WTC11 (cell line): ENCODE measurements at regions not wholly inside any gene's neighbourhood (a gene's known extent, or its start where the extent isn't known, plus 50 kb on each side); places are given as distances from the start of the nearest gene placed in this dataset.
A peak's percentile ranks its signal among the peaks of the same experiment; 100 is the strongest.

Experiments used
- ATAC-seq: fragments of 200-7000 bp; cut with Tn5 transposase; 2 replicates; pipeline ENCODE4 v1.10.0; 2021; ENCODE audit warnings: mild to moderate bottlenecking, moderate library complexity
- CTCF ChIA-PET: fragments of 300-600 bp; sonication (Branson Sonifier 250); formaldehyde crosslinking; loops from one replicate; lab custom pipeline; 2021; ENCODE audit warnings: antibody characterized with exemption; lab: Charles Lee
- POLR2A ChIA-PET: fragments of 350-600 bp; sonication (Branson Sonifier 250); formaldehyde crosslinking; loops from one replicate; lab custom pipeline; 2021; ENCODE audit warnings: antibody characterized with exemption; lab: Charles Lee
- DNase-seq: peaks from one replicate; pipeline ENCODE4 v3.0.0; 2021; ENCODE audit warnings: low spot score
- H3K27ac Mint-ChIP-seq: 2 replicates; pipeline ENCODE4 v1.8.0; 2021; ENCODE audit warnings: mixed read lengths
- H3K27me3 Mint-ChIP-seq: 2 replicates; pipeline ENCODE4 v1.8.0; 2021; ENCODE audit warnings: low read depth, mild to moderate bottlenecking, moderate library complexity, mixed read lengths
- H3K36me3 Mint-ChIP-seq: 2 replicates; pipeline ENCODE4 v1.8.0; 2021; ENCODE audit warnings: mixed read lengths
- H3K4me1 Mint-ChIP-seq: 2 replicates; pipeline ENCODE4 v1.8.0; 2022; ENCODE audit warnings: mixed read lengths
- H3K4me3 Mint-ChIP-seq: 2 replicates; pipeline ENCODE4 v1.8.0; 2021; ENCODE audit warnings: mild to moderate bottlenecking, moderate library complexity, mixed read lengths
- H3K9me3 Mint-ChIP-seq: 2 replicates; pipeline ENCODE4 v1.8.0; 2021; ENCODE audit warnings: mixed read lengths
- CBFB ChIP-seq: sonication (generic); formaldehyde crosslinking; IDR thresholded peaks from 2 replicates; pipeline ENCODE4 v1.8.1; 2022; ENCODE audit warnings: mild to moderate bottlenecking, low read depth, missing genetic modification reagents
- ESRRA ChIP-seq: sonication (generic); formaldehyde crosslinking; IDR thresholded peaks from 2 replicates; pipeline ENCODE4 v1.8.1; 2022; ENCODE audit warnings: mild to moderate bottlenecking, missing genetic modification reagents, borderline replicate concordance
- FOXK1 ChIP-seq: sonication (generic); formaldehyde crosslinking; IDR thresholded peaks from 2 replicates; pipeline ENCODE4 v1.8.0; 2022; ENCODE audit warnings: mild to moderate bottlenecking, moderate library complexity, missing genetic modification reagents
- GABPB1 ChIP-seq: sonication (generic); formaldehyde crosslinking; IDR thresholded peaks from 2 replicates; pipeline ENCODE4 v1.8.1; 2023; ENCODE audit warnings: mild to moderate bottlenecking, missing genetic modification reagents
- HMGA2 ChIP-seq: fragments of 250-450 bp; sonication (Bioruptor Pico); IDR thresholded peaks from 2 replicates; pipeline ENCODE4 v1.4.0; 2021; ENCODE audit warnings: mild to moderate bottlenecking, moderate library complexity
- IRF2 ChIP-seq: sonication (generic); formaldehyde crosslinking; IDR thresholded peaks from 2 replicates; pipeline ENCODE4 v1.8.0; 2022; ENCODE audit warnings: low read depth, missing genetic modification reagents, borderline replicate concordance
- MXD4 ChIP-seq: fragments of 250-450 bp; sonication (Bioruptor Pico); IDR thresholded peaks from 2 replicates; pipeline ENCODE4 v1.8.0; 2021; ENCODE audit warnings: mild to moderate bottlenecking, moderate library complexity, borderline replicate concordance
- RELA ChIP-seq: sonication (generic); formaldehyde crosslinking; IDR thresholded peaks from 2 replicates; pipeline ENCODE4 v1.8.1; 2022; ENCODE audit warnings: missing genetic modification reagents, mild to moderate bottlenecking, borderline replicate concordance
- SMAD4 ChIP-seq: sonication (generic); formaldehyde crosslinking; IDR thresholded peaks from 2 replicates; pipeline ENCODE4 v1.8.0; 2022; ENCODE audit warnings: mild to moderate bottlenecking, missing genetic modification reagents
- SOX15 ChIP-seq: fragments of 250-450 bp; sonication (Bioruptor Pico); IDR thresholded peaks from 2 replicates; pipeline ENCODE4 v1.9.0; 2021; ENCODE audit warnings: mild to moderate bottlenecking
- TP53 ChIP-seq: sonication (generic); formaldehyde crosslinking; IDR thresholded peaks from 2 replicates; pipeline ENCODE4 v1.8.1; 2023; ENCODE audit warnings: mild to moderate bottlenecking, missing genetic modification reagents
- TF ChIP-seq, protein P1 (sequence below): sonication (generic); formaldehyde crosslinking; IDR thresholded peaks from 2 replicates; pipeline ENCODE4 v1.8.1; 2023; ENCODE audit warnings: mild to moderate bottlenecking, missing genetic modification reagents, borderline replicate concordance
- TF ChIP-seq, protein P2 (sequence below): sonication (generic); formaldehyde crosslinking; IDR thresholded peaks from 2 replicates; pipeline ENCODE4 v1.8.1; 2022; ENCODE audit warnings: mild to moderate bottlenecking, moderate library complexity, missing genetic modification reagents
- TF ChIP-seq, protein P3 (sequence below): sonication (generic); formaldehyde crosslinking; IDR thresholded peaks from 2 replicates; pipeline ENCODE4 v1.8.1; 2023; ENCODE audit warnings: mild to moderate bottlenecking, missing genetic modification reagents, moderate library complexity
- TF ChIP-seq, protein P4 (sequence below): fragments of 250-450 bp; sonication (Bioruptor Pico); IDR thresholded peaks from 2 replicates; pipeline ENCODE4 v1.9.0; 2021; ENCODE audit warnings: mild to moderate bottlenecking
- TF ChIP-seq, protein P5 (sequence below): sonication (generic); formaldehyde crosslinking; IDR thresholded peaks from 2 replicates; pipeline ENCODE4 v1.8.0; 2022; ENCODE audit warnings: mild to moderate bottlenecking, missing genetic modification reagents
- TF ChIP-seq, protein P6 (sequence below): fragments of 200-600 bp; IDR thresholded peaks from 2 replicates; pipeline ENCODE4 v1.8.0; 2022; ENCODE audit warnings: antibody characterized with exemption
- TF ChIP-seq, protein P7 (sequence below): fragments of 250-450 bp; sonication (Bioruptor Pico); IDR thresholded peaks from 2 replicates; pipeline ENCODE4 v1.9.0; 2021; ENCODE audit warnings: mild to moderate bottlenecking

DNA sequence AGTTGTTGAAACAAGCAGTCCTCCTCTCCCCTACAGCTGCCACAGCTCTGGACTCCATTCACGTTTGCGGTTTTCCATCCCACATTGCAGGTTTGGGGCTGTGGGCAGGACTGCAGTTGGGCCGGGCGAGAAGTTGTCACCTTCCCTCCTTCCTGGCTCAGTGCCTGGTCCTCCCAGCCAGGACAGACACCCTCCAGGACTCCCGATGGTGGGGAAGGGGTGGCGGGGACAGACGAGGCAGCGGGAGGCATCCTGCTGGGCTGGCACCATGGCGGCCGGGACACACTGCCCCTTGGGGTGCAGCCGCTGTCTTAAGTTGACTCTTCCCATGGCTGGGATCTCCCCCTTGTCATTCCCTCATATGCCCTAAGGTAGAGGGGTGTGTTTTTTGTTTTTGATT lies 615.2 kb downstream of the BRD1 start (continued):
- TF ChIP-seq, protein P1, sequence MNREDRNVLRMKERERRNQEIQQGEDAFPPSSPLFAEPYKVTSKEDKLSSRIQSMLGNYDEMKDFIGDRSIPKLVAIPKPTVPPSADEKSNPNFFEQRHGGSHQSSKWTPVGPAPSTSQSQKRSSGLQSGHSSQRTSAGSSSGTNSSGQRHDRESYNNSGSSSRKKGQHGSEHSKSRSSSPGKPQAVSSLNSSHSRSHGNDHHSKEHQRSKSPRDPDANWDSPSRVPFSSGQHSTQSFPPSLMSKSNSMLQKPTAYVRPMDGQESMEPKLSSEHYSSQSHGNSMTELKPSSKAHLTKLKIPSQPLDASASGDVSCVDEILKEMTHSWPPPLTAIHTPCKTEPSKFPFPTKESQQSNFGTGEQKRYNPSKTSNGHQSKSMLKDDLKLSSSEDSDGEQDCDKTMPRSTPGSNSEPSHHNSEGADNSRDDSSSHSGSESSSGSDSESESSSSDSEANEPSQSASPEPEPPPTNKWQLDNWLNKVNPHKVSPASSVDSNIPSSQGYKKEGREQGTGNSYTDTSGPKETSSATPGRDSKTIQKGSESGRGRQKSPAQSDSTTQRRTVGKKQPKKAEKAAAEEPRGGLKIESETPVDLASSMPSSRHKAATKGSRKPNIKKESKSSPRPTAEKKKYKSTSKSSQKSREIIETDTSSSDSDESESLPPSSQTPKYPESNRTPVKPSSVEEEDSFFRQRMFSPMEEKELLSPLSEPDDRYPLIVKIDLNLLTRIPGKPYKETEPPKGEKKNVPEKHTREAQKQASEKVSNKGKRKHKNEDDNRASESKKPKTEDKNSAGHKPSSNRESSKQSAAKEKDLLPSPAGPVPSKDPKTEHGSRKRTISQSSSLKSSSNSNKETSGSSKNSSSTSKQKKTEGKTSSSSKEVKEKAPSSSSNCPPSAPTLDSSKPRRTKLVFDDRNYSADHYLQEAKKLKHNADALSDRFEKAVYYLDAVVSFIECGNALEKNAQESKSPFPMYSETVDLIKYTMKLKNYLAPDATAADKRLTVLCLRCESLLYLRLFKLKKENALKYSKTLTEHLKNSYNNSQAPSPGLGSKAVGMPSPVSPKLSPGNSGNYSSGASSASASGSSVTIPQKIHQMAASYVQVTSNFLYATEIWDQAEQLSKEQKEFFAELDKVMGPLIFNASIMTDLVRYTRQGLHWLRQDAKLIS (CRISPR knock-in tag), result no peak
- no peak for TF ChIP-seq RELA
- TF ChIP-seq SOX15 (CRISPR knock-in tag), result no peak
- TF ChIP-seq, protein P2, sequence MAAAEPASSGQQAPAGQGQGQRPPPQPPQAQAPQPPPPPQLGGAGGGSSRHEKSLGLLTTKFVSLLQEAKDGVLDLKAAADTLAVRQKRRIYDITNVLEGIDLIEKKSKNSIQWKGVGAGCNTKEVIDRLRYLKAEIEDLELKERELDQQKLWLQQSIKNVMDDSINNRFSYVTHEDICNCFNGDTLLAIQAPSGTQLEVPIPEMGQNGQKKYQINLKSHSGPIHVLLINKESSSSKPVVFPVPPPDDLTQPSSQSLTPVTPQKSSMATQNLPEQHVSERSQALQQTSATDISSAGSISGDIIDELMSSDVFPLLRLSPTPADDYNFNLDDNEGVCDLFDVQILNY (CRISPR knock-in tag), result no peak

DNA sequence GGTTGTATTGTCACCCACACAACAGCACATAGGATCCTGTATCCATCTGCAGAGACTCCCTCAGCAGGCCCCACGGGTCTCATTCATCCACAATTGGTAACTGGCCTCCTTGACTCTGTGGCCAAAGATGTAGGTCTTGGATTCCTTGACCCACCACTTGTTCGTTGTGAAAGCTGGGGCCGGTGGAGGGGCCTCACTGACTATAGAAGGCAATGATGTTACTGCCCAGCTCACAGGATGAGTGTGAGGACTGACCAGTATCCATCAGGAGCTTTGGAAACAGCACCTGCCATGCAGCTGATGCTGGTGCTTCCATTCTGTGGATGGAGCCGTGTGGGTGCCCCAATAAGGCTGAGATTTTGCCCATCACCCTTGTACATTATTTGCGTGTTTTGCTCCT lies 615.7 kb downstream of the BRD1 start:
- TF ChIP-seq, protein P3, sequence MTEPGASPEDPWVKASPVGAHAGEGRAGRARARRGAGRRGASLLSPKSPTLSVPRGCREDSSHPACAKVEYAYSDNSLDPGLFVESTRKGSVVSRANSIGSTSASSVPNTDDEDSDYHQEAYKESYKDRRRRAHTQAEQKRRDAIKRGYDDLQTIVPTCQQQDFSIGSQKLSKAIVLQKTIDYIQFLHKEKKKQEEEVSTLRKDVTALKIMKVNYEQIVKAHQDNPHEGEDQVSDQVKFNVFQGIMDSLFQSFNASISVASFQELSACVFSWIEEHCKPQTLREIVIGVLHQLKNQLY (CRISPR knock-in tag), result no peak
- TF ChIP-seq, protein P4, sequence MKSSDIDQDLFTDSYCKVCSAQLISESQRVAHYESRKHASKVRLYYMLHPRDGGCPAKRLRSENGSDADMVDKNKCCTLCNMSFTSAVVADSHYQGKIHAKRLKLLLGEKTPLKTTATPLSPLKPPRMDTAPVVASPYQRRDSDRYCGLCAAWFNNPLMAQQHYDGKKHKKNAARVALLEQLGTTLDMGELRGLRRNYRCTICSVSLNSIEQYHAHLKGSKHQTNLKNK, result no peak
- TF ChIP-seq, protein P5, sequence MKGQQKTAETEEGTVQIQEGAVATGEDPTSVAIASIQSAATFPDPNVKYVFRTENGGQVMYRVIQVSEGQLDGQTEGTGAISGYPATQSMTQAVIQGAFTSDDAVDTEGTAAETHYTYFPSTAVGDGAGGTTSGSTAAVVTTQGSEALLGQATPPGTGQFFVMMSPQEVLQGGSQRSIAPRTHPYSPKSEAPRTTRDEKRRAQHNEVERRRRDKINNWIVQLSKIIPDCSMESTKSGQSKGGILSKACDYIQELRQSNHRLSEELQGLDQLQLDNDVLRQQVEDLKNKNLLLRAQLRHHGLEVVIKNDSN (CRISPR knock-in tag), result no peak
- TF ChIP-seq SMAD4 (CRISPR knock-in tag) (no peak), HMGA2 (CRISPR knock-in tag) (no peak), TP53 (CRISPR knock-in tag) (no peak), CBFB (CRISPR knock-in tag) (no peak), IRF2 (CRISPR knock-in tag) (no peak), GABPB1 (CRISPR knock-in tag) (no peak), MXD4 (CRISPR knock-in tag) (no peak), FOXK1 (CRISPR knock-in tag) (no peak), SOX15 (CRISPR knock-in tag) (no peak), ESRRA (CRISPR knock-in tag) (no peak)
- TF ChIP-seq, protein P1 (CRISPR knock-in tag), result no peak
- TF ChIP-seq, protein P6, sequence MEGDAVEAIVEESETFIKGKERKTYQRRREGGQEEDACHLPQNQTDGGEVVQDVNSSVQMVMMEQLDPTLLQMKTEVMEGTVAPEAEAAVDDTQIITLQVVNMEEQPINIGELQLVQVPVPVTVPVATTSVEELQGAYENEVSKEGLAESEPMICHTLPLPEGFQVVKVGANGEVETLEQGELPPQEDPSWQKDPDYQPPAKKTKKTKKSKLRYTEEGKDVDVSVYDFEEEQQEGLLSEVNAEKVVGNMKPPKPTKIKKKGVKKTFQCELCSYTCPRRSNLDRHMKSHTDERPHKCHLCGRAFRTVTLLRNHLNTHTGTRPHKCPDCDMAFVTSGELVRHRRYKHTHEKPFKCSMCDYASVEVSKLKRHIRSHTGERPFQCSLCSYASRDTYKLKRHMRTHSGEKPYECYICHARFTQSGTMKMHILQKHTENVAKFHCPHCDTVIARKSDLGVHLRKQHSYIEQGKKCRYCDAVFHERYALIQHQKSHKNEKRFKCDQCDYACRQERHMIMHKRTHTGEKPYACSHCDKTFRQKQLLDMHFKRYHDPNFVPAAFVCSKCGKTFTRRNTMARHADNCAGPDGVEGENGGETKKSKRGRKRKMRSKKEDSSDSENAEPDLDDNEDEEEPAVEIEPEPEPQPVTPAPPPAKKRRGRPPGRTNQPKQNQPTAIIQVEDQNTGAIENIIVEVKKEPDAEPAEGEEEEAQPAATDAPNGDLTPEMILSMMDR, result no peak
- TF ChIP-seq, protein P7, sequence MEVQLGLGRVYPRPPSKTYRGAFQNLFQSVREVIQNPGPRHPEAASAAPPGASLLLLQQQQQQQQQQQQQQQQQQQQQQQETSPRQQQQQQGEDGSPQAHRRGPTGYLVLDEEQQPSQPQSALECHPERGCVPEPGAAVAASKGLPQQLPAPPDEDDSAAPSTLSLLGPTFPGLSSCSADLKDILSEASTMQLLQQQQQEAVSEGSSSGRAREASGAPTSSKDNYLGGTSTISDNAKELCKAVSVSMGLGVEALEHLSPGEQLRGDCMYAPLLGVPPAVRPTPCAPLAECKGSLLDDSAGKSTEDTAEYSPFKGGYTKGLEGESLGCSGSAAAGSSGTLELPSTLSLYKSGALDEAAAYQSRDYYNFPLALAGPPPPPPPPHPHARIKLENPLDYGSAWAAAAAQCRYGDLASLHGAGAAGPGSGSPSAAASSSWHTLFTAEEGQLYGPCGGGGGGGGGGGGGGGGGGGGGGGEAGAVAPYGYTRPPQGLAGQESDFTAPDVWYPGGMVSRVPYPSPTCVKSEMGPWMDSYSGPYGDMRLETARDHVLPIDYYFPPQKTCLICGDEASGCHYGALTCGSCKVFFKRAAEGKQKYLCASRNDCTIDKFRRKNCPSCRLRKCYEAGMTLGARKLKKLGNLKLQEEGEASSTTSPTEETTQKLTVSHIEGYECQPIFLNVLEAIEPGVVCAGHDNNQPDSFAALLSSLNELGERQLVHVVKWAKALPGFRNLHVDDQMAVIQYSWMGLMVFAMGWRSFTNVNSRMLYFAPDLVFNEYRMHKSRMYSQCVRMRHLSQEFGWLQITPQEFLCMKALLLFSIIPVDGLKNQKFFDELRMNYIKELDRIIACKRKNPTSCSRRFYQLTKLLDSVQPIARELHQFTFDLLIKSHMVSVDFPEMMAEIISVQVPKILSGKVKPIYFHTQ (CRISPR knock-in tag), result no peak
- no peaks in the 10 kb centered on the region for H3K4me1 Mint-ChIP-seq
- H3K4me3 Mint-ChIP-seq, result no peak overlapping the region
- peaks cover 2% of the 10 kb centered on the region; the same call in 1 of the 2 replicates for H3K27me3 Mint-ChIP-seq
- ATAC-seq (no peak), DNase-seq (peak; percentile 2)
- peaks cover 4% of the 10 kb centered on the region for H3K36me3 Mint-ChIP-seq
- ChIA-PET CTCF (no interaction called here), POLR2A (no interaction called here)
- peaks cover 11% of the 10 kb centered on the region for H3K9me3 Mint-ChIP-seq
- H3K27ac Mint-ChIP-seq, result no peak overlapping the region
